Stimulated activated CD4-positive, alpha-beta T cell treated with anti-CD3 and anti-CD28 coated beads, TNF-alpha, amount 100 ng/mL, for 24 hours (primary cell): ENCODE measurements at regions not wholly inside any gene's neighbourhood (a gene's known extent, or its start where the extent isn't known, plus 50 kb on each side); places are given as distances from the start of the nearest gene placed in this dataset.

Experiments
- DNase-seq, 3 experiments: peaks; one replicate each; pipeline ENCODE4 v3.0.0-alpha.2; 2020; ENCODE audit warnings: low read depth in 3 of 3

- DNase-seq = no peak
These were observed 80.5 kb downstream of the CLDN34 start for GRCh38 chrX:10047631-10048030.

- DNase-seq = no peak
These were observed 80.9 kb downstream of the CLDN34 start for GRCh38 chrX:10048076-10048475.

DNA sequence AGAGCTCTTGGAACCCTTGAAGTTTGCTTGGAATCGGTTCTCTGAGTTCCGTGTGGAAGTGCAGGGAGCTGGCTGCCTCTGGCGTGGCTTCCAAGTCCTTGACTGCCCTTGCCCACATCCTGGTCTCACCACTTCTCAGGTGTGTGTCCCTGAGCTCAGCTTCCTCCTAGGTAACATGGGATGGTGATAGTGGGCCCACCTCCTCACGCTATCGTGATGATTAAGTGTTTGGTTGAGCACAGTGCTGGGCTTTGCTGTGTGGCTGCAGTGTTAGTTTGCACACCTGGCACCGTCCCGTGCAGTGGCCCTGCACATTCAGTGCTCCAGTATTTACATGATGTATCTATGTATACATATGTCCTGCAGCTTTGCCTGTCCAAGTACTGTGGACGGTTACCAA lies 81.5 kb downstream of the CLDN34 start:
- DNase-seq = no peak

DNA sequence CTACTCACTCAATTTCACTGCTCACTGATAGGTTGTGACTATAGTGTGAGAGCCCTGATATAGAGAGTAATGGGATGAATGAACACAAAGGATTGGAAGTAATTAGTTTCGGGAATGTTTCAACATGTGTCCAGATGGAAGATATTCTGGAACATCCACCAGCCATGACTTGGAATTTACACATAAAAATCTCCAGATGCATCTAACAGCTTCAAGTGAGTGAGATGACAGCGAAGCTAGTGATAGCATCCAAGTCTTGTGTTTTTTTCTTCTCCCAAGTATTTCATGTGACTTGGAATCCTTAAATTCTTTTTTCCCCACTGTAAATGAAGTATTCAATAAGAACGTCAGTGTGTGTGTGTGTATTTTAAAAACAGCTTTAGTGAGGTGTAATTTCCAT lies 82.1 kb downstream of the CLDN34 start:
- no peak for DNase-seq

DNA sequence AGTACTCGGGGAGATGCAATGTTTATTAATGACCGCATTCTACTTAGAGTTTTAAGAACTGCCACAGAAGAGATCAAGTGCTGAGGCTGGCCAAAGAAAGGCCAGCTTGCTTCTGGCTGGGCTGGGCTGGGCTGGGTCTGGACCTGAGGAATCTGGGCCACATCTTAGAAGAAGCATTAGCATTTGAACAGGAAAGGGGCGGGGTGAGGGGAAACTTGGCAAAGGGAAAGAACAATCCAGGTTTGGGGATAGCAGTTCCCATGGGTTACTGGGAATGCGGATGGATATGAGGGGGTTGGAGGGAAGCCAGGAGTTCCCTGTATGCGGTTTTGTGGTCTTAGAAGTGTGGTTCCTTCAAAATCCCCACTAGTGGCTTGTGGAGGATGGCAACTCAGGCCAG lies 83.3 kb downstream of the CLDN34 start:
- no peak for DNase-seq

DNA sequence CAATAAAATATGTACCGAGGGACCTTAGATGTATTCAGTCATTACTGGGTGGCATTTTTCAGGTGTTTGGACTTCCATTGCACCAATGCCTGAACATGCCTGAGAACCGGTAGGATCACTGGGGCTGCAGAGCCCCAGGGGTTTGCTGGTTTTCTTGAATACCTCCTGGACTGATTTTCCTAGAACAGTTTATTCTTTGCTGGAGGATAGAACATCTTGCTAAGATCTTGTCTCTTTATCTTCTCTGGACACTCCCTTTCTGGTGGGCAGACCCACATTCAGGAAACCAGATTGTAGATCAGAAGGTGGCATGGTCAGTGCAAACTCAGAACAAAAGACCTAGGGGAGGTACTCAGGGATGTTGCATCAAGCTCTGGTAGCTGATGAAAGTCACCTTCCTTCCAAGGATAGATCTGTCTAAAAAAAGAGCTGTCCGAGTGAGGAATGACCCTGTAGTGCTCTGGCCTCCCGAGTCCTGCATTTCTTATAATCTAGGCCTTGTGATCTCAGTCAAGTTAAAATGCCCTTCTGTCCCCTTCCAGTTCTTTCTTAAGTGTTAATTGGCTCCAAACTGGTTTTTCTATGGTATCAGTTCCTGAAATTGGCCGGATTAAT lies 84.8 kb downstream of the CLDN34 start:
- no peak for DNase-seq

GRCh38 chrX:10052906-10053625 lies 85.9 kb downstream of the CLDN34 start:
- no peak for DNase-seq

GRCh38 chrX:10054396-10054795 lies 87.2 kb downstream of the CLDN34 start:
- DNase-seq = no peak

DNA sequence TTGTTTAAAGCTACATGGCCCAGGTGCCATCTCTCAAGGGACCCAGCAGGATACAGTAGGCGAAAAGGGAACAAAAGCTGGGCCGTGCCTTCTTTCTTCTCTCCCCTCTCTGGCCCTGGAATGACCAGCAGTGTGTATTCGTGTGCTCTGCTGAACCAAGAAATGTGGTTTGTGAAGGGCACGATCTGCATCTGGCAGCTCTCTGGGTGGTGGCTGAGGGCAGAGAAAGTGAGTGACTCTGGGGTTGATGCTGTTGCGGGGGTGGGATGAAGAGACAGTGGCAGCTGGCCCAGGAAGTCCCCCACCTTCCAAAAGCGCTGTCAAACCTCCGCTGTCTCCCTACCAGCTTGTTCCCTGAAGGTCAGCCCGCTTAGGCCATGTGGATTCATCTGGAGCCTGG lies 88.3 kb downstream of the CLDN34 start:
- DNase-seq = no peak

- no peak for DNase-seq
These were observed 94.4 kb upstream of the CLCN4 start for GRCh38 chrX:10062352-10062751.

DNA sequence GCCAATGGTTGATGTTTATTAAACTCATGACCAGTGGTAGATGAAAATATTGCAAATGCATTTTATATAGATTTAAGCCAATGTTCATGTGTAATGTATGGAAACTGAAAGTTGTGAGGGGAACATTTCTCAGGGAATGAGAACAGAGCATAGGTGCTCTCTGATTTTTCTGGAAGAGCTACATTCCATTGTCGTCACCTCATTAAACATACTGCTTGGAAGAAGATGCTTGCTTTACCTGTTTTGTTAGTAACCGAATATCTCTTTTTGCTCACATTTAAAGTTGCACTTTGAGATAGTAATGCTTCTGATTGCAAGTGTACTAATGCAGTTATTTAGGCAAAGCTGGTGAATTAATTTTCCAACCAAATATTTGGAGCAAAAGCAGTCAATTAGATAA lies 93.8 kb upstream of the CLCN4 start:
- DNase-seq = no peak

DNA sequence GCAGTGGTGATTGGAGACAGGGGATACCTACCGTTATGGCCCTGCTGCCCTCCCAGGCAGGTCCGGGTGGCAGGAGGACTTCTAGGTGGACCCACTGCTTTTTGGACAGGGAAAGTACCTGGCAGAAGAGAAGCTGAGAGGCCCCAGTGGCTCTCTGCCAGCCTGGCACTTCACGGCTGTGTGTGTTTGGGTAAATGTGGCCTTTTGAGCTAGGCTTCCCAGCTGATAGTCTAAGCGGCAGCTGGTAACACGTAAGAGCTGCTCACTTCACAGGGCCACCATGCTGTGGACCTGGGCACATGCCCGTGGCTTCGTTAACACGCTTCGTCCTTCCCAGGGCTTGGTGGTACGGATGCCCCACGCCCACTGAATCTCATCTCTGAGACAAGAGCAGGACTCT lies 92.0 kb upstream of the CLCN4 start:
- no peak for DNase-seq

GRCh38 chrX:10070714-10071436 lies 85.9 kb upstream of the CLCN4 start:
- no peak for DNase-seq

GRCh38 chrX:10071451-10072144 lies 85.2 kb upstream of the CLCN4 start:
- no peak for DNase-seq

GRCh38 chrX:10072786-10073568 lies 83.8 kb upstream of the CLCN4 start:
- no peak for DNase-seq

- no peak for DNase-seq
These were observed 83.1 kb upstream of the CLCN4 start for GRCh38 chrX:10073671-10074070.

- no peak for DNase-seq
These were observed 82.4 kb upstream of the CLCN4 start for GRCh38 chrX:10074241-10074941.

- no peak for DNase-seq
These were observed 80.0 kb upstream of the CLCN4 start for GRCh38 chrX:10076765-10077164.

DNA sequence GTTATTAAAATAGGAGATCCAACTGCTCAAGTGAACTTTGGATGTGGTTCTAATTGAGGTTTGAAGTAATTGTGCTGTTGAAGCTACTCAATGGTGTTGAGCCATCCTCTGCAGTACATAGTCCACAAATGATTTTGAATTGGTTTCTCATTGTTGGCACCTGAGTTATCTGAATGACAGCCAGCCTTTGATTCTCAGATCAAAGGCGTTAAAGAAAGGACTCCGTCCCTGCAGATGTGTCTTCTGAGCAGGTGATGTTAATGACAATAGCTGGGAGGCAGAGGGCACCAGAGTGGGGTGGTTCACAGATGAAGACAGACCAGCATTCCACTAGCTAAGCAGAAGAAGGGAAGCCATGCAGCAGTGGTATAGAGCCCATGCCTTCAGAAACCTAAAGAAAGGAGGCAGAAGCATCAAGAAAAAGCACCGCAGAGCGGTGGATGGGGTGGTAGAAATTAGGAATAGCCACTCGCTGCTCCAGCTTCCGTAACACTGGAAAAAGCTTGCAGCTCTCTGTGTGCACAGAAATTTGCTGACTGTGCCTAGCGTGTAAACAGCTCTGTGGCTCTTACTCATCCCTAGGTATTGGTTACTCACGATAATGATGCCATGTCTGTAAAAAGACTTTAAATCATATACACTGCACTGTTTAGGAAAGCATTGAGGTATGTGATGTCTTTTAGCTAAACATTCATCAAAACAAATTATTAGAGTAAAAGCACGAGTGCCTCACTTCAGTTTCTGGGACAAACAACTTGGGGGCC lies 79.2 kb upstream of the CLCN4 start:
- DNase-seq = no peak

DNA sequence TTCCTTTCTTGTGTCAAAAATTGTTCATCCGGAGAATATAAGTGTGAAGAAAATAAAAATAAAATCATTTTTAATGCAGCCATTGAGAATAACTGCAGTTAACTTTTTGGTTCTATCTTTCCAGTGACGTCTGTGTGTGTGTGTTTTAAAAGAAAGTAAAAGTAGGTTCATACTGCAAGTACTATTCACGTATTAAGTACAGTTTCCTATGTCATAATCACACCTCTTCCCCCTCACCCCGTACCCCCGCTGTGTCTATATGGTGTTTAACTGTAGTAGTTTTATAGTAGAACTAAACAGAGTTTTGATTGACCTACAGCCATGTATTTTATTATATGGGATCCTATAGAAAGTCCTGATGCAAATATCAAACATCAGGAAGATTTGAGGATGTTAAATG lies 78.5 kb upstream of the CLCN4 start:
- DNase-seq = no peak
